Fibroblast of lung (primary cell): ENCODE measurements at regions not wholly inside any gene's neighbourhood (a gene's known extent, or its start where the extent isn't known, plus 50 kb on each side); places are given as distances from the start of the nearest gene placed in this dataset.

Experiments used
- DNase-seq, 2 donors: peaks; one replicate each; pipeline versions ENCODE4 v3.0.0 to v3.0.0-alpha.2; 2010; ENCODE audit warnings: low read depth in 2 of 2
- H2AFZ ChIP-seq: 2 replicates; pipeline ENCODE4 v1.5.1; 2012; ENCODE audit warnings: low read length, control low read depth, inconsistent platforms
- H3K27ac ChIP-seq: 2 replicates; pipeline ENCODE4 v1.5.1; 2011; ENCODE audit warnings: low read length, control low read depth; ENCODE audit not compliant: insufficient read depth
- H3K27me3 ChIP-seq: 2 replicates; pipeline ENCODE4 v1.5.1; 2011; ENCODE audit warnings: mild to moderate bottlenecking, low read length; ENCODE audit not compliant: control insufficient read depth, insufficient read depth
- H3K36me3 ChIP-seq: 2 replicates; pipeline ENCODE4 v1.5.1; 2011; ENCODE audit warnings: low read length; ENCODE audit not compliant: control insufficient read depth, insufficient read depth
- H3K4me1 ChIP-seq: 2 replicates; pipeline ENCODE4 v1.5.1; 2011; ENCODE audit warnings: low read length; ENCODE audit not compliant: control insufficient read depth, insufficient read depth; ENCODE audit errors: extremely low read depth
- H3K4me2 ChIP-seq: 2 replicates; pipeline ENCODE4 v1.5.1; 2011; ENCODE audit warnings: low read length, control low read depth; ENCODE audit not compliant: insufficient read depth; ENCODE audit errors: extremely low read depth
- H3K4me3 ChIP-seq, 4 experiments: fragments of 200-600 bp in 1 of 4; sonication (generic) in 1 of 4; replicated peaks in 1 of 4; 2 replicates each; pipeline ENCODE4 v1.5.1; 2011 to 2016; ENCODE audit warnings: low read length in 4 of 4, low read depth in 3 of 4, mild to moderate bottlenecking in 3 of 4, control low read depth in 2 of 4, inconsistent platforms in 1 of 4, mixed read lengths in 1 of 4; ENCODE audit not compliant: insufficient read depth in 1 of 4; ENCODE audit errors: control extremely low read depth in 1 of 4
- H3K79me2 ChIP-seq: 2 replicates; pipeline ENCODE4 v1.5.1; 2012; ENCODE audit warnings: mild to moderate bottlenecking, low read length, inconsistent platforms; ENCODE audit not compliant: control insufficient read depth, insufficient read depth
- H3K9ac ChIP-seq: 2 replicates; pipeline ENCODE4 v1.5.1; 2011; ENCODE audit warnings: mild to moderate bottlenecking, low read length, control low read depth; ENCODE audit not compliant: insufficient read depth
- H3K9me3 ChIP-seq: 2 replicates; pipeline ENCODE4 v1.5.1; 2012; ENCODE audit warnings: low read depth, low read length; ENCODE audit not compliant: control insufficient read depth, insufficient read depth
- H4K20me1 ChIP-seq: 2 replicates; pipeline ENCODE4 v1.5.1; 2011; ENCODE audit warnings: low read length; ENCODE audit not compliant: control insufficient read depth, insufficient read depth; ENCODE audit errors: extremely low read depth
- EZH2 ChIP-seq: IDR thresholded peaks from 2 replicates; pipeline ENCODE4 v1.5.1; 2012; ENCODE audit warnings: low read length, control low read depth, mild to moderate bottlenecking; ENCODE audit errors: missing control alignments
- TF ChIP-seq, protein P1 (sequence below), 2 donors: IDR thresholded peaks in 1 of 2; conservative IDR thresholded peaks in 1 of 2; 1 replicate in 1 of 2; 2 replicates in 1 of 2; pipeline ENCODE4 v1.5.1; 2011 to 2012; ENCODE audit warnings: low read length in 2 of 2, control low read depth in 1 of 2, inconsistent platforms in 1 of 2, low read depth in 1 of 2, mild to moderate bottlenecking in 1 of 2

DNA sequence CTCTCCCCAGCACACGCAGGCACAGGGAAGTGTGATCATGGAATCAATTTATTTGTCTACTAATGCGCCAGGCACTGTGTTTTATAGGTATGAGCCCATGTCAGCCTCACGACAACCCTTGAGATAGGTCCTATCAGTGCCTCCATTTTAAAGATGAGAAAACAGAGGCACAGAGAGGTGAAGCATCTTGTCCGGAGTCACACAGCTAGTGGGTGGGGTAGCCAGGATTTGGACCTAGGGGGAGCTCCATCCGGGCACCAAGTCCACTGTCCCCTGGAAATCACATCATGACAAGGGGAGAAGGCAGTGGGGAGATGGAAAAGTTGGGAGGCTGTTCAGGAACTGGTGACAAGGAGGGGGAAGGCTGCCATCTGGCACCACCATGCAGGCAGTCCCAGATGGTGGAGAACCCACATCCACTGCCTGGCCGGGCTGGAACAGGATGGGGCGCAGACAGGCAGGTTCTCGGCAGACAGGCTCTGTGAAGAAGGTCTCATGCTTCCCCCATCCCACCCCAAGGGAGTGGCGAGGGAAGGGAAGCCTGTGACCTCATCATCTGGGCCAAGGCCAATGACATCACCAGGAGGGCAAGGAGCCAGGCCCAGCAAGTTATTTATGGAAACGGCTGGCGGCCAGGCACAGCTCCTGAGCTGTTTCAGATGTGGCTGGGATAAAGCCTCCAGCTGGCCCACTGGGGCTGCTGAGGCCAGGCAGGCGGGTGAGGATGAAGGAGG lies 126.0 kb upstream of the SDK2 start:
- no peaks in the 10 kb centered on the region for H3K36me3 ChIP-seq
- TF ChIP-seq, protein P1, sequence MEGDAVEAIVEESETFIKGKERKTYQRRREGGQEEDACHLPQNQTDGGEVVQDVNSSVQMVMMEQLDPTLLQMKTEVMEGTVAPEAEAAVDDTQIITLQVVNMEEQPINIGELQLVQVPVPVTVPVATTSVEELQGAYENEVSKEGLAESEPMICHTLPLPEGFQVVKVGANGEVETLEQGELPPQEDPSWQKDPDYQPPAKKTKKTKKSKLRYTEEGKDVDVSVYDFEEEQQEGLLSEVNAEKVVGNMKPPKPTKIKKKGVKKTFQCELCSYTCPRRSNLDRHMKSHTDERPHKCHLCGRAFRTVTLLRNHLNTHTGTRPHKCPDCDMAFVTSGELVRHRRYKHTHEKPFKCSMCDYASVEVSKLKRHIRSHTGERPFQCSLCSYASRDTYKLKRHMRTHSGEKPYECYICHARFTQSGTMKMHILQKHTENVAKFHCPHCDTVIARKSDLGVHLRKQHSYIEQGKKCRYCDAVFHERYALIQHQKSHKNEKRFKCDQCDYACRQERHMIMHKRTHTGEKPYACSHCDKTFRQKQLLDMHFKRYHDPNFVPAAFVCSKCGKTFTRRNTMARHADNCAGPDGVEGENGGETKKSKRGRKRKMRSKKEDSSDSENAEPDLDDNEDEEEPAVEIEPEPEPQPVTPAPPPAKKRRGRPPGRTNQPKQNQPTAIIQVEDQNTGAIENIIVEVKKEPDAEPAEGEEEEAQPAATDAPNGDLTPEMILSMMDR (conservative IDR thresholded peaks at IDR 0.05 in 1 of 2, IDR thresholded peaks at IDR 0.05 in 1 of 2; ENCODE audit: low read depth in 1 of 2, low read length in 2 of 2), result no peak
- TF ChIP-seq EZH2, result no peak
- no peaks in the 10 kb centered on the region for H3K79me2 ChIP-seq
- peaks cover 3% of the 10 kb centered on the region for H3K4me1 ChIP-seq
- H3K27me3 ChIP-seq, result no peaks in the 10 kb centered on the region
- no peak overlapping the region for H3K9ac ChIP-seq
- H2AFZ ChIP-seq, result no peak overlapping the region
- H3K27ac ChIP-seq, result no peak overlapping the region
- no peaks in the 10 kb centered on the region for H3K9me3 ChIP-seq
- peak; percentile 84 to 93 for DNase-seq
- H4K20me1 ChIP-seq, result no peaks in the 10 kb centered on the region
- no peak overlapping the region for H3K4me3 ChIP-seq
- H3K4me2 ChIP-seq, result no peak overlapping the region

DNA sequence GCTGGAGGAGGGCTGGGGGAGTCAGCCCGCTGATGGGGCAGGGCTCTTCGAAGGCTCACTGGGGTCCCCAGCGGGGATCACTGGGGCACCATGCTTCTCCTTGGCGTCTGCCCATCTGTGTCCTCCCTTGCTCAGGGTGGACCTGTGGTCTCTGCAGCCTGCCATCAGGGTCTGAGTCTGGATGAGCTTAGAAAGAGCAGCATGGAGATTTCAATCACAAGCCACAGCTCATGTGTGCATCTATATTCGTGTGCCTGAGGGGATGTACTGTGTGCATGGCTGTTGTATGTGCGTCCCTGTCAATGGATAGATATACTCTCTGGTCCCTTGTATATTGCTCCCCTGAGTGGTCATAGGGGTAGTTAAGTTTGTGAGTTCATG lies 126.6 kb upstream of the SDK2 start:
- H3K27ac ChIP-seq, result no peak overlapping the region
- H3K4me1 ChIP-seq, result peaks cover 3% of the 10 kb centered on the region
- H3K9ac ChIP-seq, result no peak overlapping the region
- H3K79me2 ChIP-seq, result no peaks in the 10 kb centered on the region
- no peak overlapping the region for H3K4me3 ChIP-seq
- H3K36me3 ChIP-seq, result no peaks in the 10 kb centered on the region
- no peaks in the 10 kb centered on the region for H4K20me1 ChIP-seq
- TF ChIP-seq EZH2, result no peak
- TF ChIP-seq, protein P1 (conservative IDR thresholded peaks at IDR 0.05 in 1 of 2, IDR thresholded peaks at IDR 0.05 in 1 of 2; ENCODE audit: low read depth in 1 of 2, low read length in 2 of 2), result no peak
- no peak overlapping the region for H2AFZ ChIP-seq
- H3K4me2 ChIP-seq, result no peak overlapping the region
- H3K27me3 ChIP-seq, result peaks cover 4% of the 10 kb centered on the region
- no peaks in the 10 kb centered on the region for H3K9me3 ChIP-seq
- no peak for DNase-seq

DNA sequence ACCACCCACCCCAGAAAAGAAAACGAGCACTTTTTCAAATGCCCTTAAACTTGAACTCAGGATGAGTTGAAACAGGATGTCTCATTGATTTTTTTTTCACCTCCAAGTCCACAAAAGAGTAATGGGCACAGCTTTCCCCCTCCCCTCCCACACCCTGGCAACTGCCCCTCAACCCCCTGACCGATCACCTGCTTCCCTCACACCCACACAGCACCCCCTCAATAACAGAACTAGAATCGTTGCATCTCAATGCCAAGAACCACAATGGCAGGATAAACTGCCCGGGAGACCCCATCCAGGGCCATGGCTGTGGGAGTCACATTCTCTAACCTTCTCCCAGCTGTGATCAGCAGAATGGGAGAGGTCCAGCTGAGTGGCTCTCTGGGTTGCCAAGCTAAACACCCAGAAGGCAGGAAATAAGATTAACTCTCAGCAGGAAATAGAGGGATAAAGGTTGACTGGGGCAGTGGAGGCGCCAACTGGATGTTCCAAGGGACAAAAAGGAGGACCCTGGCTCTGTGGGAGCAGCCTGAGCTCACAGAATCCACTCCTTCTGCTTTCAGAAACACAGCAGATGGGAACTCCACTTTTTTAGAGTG lies 128.0 kb upstream of the SDK2 start:
- no peak overlapping the region for H3K4me3 ChIP-seq
- peaks cover 4% of the 10 kb centered on the region for H3K27me3 ChIP-seq
- H3K79me2 ChIP-seq, result no peaks in the 10 kb centered on the region
- H4K20me1 ChIP-seq, result no peaks in the 10 kb centered on the region
- H3K36me3 ChIP-seq, result no peaks in the 10 kb centered on the region
- no peak overlapping the region for H3K9ac ChIP-seq
- H2AFZ ChIP-seq, result no peak overlapping the region
- DNase-seq, result peak in 1 of 2 donors; percentile 19
- H3K4me2 ChIP-seq, result no peak overlapping the region
- H3K4me1 ChIP-seq, result peaks cover 3% of the 10 kb centered on the region
- no peaks in the 10 kb centered on the region for H3K9me3 ChIP-seq
- no peak for TF ChIP-seq EZH2
- TF ChIP-seq, protein P1 (conservative IDR thresholded peaks at IDR 0.05 in 1 of 2, IDR thresholded peaks at IDR 0.05 in 1 of 2; ENCODE audit: low read depth in 1 of 2, low read length in 2 of 2), result no peak
- H3K27ac ChIP-seq, result no peak overlapping the region
